ENCODE measurements at regions not wholly inside any gene's neighbourhood (a gene's known extent, or its start where the extent isn't known, plus 50 kb on each side); places are given as distances from the start of the nearest gene placed in this dataset.

DNA sequence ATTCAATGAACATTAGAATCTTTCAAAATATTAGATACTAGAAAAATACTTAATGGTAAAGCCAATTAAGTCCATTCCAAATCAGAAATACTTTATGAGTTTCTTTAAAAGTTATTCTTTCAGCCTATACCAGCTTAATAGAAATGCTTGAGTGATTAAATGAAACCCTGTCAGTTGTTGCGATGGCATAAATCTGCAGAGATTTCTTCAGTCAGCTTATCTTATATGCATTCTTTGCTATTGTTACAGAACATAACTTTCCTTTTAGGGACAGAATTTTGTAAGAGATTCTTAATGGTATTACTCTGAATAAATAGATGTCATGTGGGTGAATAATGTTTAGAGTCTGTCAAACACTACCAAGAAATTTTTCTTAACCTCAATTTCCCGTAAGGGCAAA is 325.0 kb upstream of the HAND2 start:
- DNase-seq (ENCODE audit: low read depth) = no peak

DNA sequence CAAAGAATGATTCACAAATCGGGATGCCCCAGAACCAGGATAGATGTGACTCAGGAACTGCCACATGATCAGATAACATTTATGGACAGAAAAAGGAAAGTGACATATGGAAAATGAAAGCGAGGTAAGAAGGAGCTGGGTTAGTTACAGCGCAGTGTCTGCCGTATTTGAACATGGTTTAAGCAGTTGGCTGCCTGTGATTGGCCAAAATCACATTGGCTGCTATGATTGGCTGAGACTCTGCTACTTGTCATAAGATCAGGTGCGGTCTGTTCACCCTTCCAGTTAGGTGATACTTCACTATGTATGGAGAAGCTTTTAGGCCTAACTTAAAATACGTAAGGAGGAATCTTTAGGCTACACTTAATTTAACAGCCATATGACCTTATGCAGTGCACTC is 322.7 kb upstream of the HAND2 start:
- no peak for DNase-seq (ENCODE audit: low read depth)

DNA sequence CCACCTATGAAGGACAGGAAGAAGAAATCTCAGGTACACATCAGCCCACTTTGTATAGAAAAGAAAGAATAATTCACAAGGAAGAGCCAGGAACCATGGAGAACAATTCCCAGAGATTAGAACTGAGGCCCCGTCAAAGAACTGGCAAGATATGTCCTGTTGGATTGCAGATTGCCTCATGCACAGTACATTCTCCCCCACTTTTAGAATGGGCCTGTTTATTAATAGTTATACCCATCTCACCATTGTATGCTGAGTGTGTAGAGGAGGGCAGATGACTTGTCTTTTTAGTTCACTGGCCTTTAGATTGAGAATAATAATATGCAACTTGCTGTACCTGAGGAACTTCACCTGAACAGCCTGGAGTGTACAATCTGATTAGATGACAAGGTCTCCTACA is 315.6 kb upstream of the HAND2 start:
- DNase-seq (ENCODE audit: low read depth) = no peak

GRCh38 chr4:173839865-173840264 is 309.8 kb upstream of the HAND2 start:
- no peak for DNase-seq (ENCODE audit: low read depth)

DNA sequence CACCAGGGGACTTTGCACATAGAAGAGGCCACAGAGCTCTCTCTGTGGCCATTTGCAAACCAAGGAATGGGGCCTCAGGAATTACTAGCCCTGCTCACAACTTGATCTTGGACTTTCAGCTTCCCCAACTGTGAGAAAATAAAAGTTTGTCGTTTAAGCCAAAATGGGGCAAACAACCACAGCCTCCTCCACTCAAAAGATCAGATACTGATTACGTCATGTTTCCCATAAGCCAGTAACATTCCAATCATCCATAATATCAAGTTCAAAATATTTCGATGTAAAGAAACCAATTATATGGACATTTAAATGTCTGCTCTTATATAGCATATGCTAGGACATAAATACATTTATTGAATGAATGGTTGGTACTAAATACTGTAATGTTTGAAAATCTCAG is 307.5 kb upstream of the HAND2 start:
- DNase-seq (ENCODE audit: low read depth) = no peak

DNA sequence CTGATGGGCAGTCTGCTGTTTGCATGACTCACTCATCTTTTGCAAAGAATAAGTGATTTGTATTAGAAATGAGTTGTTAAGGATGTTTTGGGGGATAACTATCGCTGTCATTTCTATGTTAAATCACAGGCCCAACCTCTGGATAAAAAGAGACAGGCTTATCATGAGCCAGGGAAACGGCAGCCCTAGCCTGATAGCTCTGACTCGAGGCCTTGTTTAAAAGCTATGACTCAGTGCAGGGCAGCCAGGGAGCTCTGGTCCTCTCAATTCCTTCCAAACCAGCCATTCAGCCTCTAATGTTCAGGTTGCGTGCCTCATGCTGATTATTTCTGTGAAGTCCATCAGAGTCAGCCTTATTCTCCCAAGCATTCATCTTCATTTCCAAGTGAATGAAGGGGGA is 305.9 kb upstream of the HAND2 start:
- DNase-seq (ENCODE audit: low read depth) = peak; percentile 63

DNA sequence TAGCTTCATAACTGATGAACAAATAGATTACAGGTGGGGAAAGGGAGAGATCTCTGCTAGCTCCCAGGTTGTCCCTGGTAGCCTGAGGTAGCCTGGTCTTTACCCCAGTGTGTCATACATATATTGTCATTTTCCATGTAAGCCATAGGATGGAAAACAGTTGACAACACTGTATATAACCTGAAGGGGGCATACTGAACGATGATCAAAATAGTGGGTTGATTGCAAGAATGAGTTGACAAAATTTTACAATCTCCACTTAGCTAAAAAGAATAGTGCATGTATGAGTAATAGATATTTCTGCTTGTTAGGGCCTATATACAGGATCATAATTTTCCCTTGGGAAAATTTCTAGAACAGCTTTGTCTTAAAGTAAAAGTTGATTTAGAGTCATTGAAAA is 304.1 kb upstream of the HAND2 start:
- DNase-seq (ENCODE audit: low read depth) = no peak

GRCh38 chr4:173829565-173829964 is 299.5 kb upstream of the HAND2 start:
- no peak for DNase-seq (ENCODE audit: low read depth)

DNA sequence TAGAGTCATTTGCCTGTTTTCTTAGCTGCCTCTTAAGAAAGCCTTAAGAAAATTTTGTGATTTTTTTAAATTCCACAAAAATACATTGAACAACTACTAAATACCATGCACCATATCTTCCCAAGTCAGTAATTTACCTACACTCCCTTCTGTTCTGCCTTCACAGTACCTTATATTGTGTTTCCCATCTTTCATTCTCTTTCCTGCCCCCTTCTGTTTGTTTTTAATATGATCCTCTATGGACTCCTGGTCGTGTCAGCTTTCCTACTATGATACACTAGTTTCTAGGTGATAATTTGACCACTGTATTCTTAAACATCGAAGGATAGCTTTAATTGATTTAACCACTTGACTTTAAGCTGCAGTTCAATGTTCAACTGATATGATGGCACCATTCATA is 297.7 kb upstream of the HAND2 start:
- no peak for DNase-seq (ENCODE audit: low read depth)

- DNase-seq (ENCODE audit: low read depth) = peak; percentile 14
Observed at GRCh38 chr4:173821876-173822275, 291.8 kb upstream of the HAND2 start.

DNA sequence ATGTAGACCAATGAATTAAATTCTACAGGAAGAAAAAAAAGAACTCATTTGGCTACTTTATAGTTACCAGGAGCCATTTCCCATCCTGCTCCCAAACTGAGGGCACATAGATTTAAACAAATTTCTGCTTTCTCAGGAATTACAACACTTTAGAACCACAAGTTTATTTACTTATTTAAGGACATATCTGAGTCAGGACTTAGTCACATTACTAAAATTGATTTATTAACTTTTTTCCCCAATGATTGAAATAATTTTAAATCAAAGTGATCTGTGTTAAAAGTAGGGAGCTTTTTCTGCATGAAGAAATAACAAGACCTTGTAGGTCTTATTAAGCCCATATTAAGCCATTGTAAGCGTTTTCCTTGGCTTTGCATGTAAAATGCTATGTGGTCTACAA is 291.0 kb upstream of the HAND2 start:
- DNase-seq (ENCODE audit: low read depth) = no peak

DNA sequence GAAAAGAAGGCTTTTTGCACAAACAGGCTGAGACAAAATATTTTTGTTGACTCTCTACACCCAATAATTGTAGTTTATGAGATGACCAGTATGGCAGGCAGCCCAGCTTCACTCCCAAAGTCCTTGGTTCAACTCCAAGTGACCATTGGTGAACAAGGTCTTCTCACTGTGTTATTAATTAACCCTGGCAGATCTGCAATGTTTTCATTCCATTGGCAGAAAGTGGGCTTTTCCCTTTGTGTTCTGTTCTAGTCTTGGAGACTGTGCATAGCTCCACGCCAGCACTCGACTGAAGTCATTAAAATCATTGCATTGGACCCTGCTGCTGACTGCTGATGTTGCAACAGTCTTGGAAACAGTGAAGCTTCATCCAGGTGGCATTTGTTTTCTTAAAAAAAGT is 277.3 kb upstream of the HAND2 start:
- no peak for DNase-seq (ENCODE audit: low read depth)

DNA sequence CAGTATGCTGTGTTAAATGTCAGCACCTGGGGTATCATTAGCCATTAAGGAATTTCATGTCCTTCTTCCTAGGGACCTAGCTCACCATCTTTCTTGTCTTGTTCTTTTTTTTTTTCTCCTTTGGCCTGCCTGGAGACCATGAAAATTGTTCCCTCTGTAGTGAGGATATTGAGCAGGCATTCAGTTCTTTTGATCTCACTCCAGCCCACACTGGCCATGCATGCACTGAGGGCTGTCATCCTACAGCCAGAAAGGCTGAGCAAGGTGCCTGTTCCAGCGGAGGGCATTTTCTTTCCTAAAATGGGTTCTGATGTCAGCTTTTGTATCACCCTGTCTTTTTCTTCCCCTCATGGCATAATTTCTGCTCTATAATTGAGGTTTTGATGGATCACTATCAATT is 275.9 kb upstream of the HAND2 start:
- DNase-seq (ENCODE audit: low read depth) = no peak

- DNase-seq (ENCODE audit: low read depth) = no peak
Observed at GRCh38 chr4:173802662-173803022, 272.6 kb upstream of the HAND2 start.

DNA sequence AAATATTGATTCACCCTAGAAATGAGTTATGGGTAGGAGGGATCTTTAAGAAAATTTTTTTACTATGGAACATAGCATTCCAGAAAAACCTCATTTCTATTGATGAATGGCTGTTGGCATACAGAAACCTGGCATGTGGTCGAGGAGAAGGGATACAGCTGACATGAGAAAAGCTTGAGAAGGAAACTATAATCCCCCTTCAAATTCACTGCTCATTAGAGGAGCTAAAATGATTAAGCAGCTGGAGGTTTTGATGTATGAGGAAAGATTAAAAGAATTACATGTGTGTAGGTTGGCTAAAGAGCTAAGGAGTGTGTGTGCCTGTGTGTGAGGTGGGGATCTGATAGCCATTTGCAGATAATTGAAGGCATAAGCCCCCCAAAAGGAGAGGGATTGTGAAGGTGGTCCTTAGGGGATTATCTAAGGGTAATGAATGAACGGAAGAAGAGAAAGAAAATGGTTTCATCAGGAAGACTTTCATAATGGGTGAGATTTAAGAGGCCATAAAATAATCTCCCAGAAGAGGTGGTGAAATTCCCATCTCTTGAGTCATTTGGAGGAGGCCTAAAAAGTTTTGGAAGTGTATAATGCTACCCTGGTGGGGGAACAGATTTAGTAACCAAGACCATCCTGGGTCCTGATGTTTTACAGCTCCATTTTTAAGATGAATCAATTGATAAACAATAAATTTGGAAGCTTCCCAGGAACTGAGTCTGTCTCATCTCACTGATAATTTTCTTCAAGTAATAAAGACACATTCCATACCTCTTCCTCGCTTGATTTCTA is 272.0 kb upstream of the HAND2 start:
- no peak for DNase-seq (ENCODE audit: low read depth)

DNA sequence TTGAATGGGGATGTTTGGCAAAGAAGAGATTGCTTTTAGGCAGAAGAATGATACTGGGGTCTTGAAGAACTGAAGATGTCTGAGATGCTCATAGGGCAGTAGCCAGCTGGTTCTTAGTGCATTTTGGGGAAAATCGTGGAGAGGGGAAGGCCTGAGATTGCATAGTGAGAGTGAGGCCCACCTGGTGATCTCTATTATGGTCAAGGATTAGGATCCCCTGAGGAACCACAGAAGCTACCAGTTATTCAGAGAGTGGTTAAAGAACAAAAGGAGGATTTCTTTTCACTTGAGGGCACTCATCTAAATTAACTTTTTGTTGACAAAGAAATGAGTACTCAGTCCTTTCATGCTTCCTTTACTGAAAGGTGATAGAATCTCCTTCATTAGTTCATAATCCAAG is 271.3 kb upstream of the HAND2 start:
- no peak for DNase-seq (ENCODE audit: low read depth)

- no peak for DNase-seq (ENCODE audit: low read depth)
Observed at GRCh38 chr4:173797296-173797695, 267.3 kb upstream of the HAND2 start.

- peak; percentile 9 for DNase-seq (ENCODE audit: low read depth)
Observed at GRCh38 chr4:173794662-173795061, 264.6 kb upstream of the HAND2 start.

- no peak for DNase-seq (ENCODE audit: low read depth)
Observed at GRCh38 chr4:173793937-173794510, 264.0 kb upstream of the HAND2 start.

DNA sequence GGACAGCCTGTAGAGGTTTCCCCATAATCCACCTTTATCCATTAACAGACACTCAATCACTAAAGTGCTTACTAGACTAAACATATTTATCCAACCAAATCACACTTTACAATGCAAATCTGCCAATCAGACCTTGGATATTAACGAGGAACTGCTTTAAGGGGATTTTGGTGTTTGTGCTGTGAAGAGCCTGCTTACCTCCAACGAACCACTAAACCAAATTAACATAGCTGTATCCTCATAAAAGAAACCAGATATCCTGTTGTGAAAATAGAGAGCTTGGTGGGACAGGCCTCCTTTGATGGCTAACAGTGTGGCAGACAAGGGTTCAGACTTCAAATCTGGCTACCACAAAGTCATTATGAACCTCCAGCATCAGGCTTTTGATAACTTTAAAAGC is 252.6 kb upstream of the HAND2 start:
- no peak for DNase-seq (ENCODE audit: low read depth)

DNA sequence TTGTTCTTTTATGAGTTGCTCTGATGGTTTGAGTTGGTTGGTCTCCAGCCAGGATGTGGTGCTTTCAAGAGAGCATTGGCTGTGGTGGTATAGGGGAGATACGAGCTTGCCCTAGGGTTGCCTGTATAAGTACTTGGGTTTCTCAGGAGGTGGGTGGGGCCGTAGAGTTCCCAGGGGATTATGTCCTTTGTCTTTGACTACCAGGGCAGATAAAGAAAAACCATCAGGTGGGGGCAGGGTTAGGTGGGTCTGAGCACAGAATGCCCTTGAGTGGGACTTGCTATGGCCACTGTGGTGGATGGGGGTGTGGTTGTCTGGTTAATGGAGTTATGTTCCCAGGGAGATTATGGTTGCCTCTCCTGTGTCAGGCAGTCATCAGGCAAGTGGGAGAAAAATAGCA is 247.9 kb upstream of the HAND2 start:
- no peak for DNase-seq (ENCODE audit: low read depth)

DNA sequence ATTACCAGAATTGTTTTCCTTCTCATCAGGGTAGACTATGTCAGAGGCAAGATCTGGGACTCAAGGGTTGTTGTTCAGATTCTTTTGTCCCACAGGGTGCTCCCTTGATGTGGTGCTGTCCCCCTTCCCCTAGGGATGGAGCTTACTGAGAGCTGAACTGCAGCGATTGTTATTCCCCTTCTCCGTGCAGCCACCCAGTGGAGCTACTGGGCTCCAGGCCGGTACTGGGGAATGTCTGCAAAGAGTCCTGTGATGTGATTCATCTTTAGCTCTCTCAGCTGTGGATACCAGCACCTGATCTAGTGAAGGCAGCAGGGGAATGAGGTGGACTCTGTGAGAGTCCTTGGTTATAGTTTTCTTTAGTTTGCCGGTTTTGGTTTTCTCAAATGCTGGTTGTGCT is 247.4 kb upstream of the HAND2 start:
- no peak for DNase-seq (ENCODE audit: low read depth)

GRCh38 chr4:173769568-173769967 is 239.5 kb upstream of the HAND2 start:
- no peak for DNase-seq (ENCODE audit: low read depth)

DNA sequence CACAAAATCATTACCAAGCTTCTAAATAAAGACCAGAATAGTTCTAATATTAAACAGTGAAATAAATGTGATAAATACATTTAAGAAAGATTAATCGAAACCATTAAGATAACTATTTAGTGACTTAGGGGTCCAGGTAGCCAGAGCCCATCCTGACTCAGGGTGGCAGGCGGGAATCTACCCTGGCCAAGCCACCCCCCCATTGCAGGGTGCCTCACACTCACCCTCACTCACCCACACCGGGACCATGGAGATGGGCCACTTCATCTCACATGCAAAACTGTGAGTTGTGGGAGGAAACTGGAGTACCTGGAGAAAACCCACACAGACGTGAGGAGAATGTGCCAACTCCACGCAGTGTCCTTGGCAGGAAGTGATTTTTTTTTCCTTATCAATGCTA is 237.6 kb upstream of the HAND2 start:
- DNase-seq (ENCODE audit: low read depth) = no peak

All from RPMI7951 (cell line).